GDM1 (cell line): ENCODE measurements at regions not wholly inside any gene's neighbourhood (a gene's known extent, or its start where the extent isn't known, plus 50 kb on each side); places are given as distances from the start of the nearest gene placed in this dataset.
"Not testable (repeated sequence)": the region's sequence is repeated elsewhere in the genome, so short reads cannot be mapped to it uniquely, and the experiment has no call there.

Experiments used
- DNase-seq: peaks from one replicate; lab custom pipeline; 2025; lab: John Stamatoyannopoulos, UW

GRCh38 chr18:60062831-60063230 is 163.0 kb downstream of the PMAIP1 start:
- DNase-seq, result not testable (repeated sequence)

- DNase-seq, result no peak
Observed at GRCh38 chr18:60062396-60062795, 162.6 kb downstream of the PMAIP1 start.

DNA sequence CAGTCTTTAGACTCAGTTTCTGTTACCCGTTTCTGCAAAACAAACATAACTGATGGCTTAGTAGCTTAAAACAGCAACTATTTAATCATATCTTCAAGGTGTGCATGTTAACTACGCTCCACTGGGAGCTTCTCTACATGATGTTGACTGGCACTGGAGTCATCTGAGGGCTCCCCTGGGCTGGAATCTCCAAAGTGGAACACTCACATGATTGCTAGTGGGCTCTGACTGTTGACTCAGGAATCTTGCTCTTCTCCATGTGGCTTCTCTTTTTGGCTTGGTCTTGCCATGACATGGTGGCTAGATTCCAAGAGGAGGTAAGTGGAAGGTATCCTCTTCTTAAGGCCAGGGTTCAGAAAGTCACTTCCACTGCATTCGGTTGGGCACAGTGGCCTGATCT is 160.8 kb downstream of the PMAIP1 start:
- DNase-seq, result no peak

DNA sequence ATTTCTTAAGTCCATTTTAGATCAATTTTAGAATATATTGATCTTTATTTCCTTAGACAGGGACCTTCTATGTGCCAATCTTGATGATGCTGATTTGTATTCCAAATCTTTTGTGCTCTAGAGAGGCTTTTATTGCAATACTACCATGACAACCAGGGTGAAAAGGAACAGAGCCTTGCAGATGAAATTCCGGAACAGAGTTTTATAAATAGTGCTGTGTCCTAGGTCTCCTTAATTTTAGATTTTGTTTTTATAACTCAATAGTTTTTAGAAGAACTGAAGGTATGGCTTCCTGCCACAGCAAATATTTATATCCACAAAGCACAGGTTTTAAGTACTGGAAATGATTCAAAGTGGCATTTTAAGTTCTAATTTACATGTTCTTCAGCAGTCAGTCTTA is 160.2 kb downstream of the PMAIP1 start:
- DNase-seq, result no peak

DNA sequence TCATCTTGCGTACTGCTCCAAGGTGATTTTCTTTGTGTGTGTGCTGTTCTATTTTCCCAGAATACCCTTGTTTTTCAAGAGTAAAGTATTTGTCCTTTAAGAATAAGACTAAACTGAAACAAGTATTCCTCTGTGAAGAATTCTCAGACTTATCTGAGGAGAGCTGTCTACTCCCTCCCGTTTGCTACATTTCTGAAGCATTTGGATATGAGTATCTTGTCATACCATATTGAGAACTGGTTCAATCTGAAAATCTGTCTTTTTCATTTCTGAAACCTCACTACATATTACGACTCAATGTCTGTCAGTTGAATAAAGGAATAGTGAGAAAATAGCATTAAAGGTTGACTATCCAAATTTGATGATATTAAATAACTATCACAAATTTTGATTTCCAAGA is 159.4 kb downstream of the PMAIP1 start:
- DNase-seq, result no peak

DNA sequence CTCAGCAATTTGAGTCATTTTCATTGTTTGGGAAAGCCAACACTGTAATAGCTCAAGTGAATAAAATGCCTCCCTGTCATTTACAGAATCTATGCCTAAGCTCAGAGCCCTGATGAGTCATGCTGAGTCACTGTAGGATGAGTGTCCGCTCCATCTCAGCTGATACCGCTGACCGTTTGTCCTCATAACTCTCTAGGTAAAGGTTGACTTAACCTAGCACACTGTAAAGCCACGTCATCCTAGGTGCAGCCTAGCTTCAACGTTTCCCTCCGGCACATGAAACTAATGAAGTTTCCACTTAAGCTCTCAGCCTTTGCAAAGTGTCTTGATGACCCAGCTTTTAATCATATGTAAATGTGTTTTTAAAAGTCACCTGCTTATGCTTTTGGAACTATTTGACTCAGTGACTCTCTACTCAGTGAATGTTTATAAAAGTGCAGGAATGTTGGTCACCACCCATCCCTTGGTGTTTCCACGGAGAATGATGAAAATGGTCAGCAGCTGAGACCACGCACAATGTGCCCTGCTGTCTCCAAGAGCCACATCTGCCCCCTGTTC is 154.0 kb downstream of the PMAIP1 start:
- DNase-seq, result no peak

GRCh38 chr18:60050821-60051220 is 151.0 kb downstream of the PMAIP1 start:
- DNase-seq, result no peak

DNA sequence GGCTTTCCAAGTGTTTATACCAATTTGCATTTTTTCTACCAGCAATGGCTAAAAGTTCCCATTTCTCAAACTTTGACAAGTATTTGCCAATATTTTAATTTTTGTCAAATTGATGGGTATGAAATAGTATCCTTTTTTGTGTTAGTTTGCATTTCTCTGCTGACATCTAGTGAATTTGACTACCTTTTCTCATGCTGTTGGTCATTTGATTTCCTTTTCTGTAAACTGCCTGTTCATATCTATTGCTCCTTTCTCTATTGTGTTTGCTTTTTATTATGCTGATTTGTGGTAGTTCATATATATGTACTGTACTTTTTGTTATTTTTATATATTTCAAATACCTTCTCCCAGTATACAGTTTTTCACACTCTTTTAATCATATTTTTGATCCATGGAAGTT is 149.4 kb downstream of the PMAIP1 start:
- DNase-seq, result no peak

GRCh38 chr18:60047556-60047955 is 147.8 kb downstream of the PMAIP1 start:
- DNase-seq, result no peak

- no peak for DNase-seq
Observed at GRCh38 chr18:60044290-60045006, 144.7 kb downstream of the PMAIP1 start.

DNA sequence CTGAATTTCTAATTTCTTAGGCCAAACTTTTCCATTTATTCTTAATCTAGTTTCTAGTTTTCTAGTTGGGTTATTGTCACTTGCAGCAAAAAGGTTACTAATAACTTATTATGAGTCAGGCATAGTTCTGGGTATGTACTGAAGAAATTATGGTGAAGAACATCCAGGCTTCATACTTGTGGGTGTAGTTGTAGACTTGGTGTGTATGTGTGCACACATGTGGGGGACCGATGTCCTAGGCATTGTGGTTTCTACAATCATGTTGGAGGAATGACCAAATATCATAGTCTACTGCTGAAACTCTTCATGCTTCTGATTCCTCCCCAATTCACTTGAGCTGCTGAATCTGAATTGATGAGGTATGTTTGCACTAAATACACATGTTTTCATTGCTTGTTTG is 141.2 kb downstream of the PMAIP1 start:
- no peak for DNase-seq

DNA sequence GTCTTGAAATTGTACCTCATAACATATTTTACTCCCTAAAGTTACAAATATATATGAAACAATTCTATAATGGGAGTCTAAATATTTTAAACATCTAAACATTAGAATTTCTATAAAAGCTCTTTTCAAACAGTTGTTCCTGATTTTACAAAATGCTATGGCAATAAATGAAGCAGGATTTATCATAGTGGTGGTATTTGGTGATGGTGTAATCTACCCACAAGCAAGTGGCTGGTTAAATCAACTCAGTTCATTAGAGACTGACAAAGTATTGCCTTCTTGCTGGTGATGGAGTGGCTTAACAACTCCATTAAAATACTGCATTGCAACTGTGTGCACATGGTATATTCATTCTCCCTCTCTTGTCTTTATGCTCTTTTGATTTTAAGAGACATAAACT is 138.9 kb downstream of the PMAIP1 start:
- DNase-seq, result no peak

DNA sequence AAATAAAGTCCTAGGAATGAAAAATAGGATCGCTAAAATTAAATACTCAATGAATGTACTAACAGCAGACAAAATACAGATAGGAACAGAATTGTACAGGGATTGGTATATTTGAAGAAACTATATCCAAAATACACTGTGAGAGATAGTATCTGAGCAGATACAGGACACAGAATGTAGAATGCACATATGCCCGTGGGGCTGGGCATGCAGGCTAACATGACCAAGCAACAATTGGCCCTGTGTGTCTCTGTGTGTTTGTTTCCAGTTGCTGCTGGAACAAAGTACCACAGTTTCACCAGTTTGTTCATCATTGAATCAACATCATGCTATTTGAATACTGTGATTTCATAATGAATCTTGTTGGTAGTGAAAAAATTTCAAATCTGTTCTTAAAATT is 127.6 kb downstream of the PMAIP1 start:
- DNase-seq, result no peak

GRCh38 chr18:60024857-60025256 is 125.1 kb downstream of the PMAIP1 start:
- no peak for DNase-seq

- no peak for DNase-seq
Observed at GRCh38 chr18:60024345-60024744, 124.5 kb downstream of the PMAIP1 start.

GRCh38 chr18:60022671-60023276 is 123.0 kb downstream of the PMAIP1 start:
- DNase-seq, result no peak

GRCh38 chr18:60021556-60021955 is 121.8 kb downstream of the PMAIP1 start:
- no peak for DNase-seq

GRCh38 chr18:60020107-60020925 is 120.5 kb downstream of the PMAIP1 start:
- no peak for DNase-seq

- DNase-seq, result no peak
Observed at GRCh38 chr18:60019463-60019840, 119.7 kb downstream of the PMAIP1 start.

DNA sequence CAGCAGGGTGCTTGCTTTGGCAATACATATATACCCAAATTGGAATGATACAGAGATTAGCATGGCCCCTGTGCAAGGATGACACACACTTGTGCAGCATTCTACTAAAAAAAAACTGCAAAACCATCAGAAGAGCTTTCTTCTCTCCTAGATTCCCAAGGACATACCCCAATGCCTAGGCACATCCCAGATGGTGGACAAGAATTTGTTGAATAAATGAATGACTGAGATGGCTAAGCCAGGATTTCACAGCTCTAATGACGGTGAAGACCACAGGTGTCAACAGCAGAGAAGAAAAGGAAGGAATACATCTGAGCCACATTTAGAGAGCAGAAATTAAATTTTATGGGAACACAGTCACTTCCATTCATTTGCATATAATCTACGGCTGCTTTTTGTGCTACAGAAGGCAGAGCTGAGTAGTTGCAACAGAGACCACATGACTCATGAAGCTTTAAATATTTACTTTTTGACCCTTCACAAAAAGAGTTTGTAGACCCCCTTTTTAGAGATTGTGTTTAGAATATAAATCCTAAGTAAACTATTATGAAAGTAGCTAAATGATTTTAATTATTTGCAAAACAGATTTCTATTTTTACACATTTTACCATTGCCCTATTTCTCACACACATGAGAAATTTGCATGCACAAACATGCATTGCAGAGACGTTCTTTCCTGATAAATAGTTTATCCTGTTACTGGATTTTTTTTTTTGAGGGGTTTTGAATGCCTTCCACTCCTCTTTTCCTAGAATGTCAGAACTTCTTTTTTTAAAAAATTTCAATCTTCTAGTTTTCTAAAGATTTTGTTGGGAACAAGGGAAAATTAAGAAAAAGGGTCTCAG is 119.0 kb downstream of the PMAIP1 start:
- no peak for DNase-seq

- DNase-seq, result not testable (repeated sequence)
Observed at GRCh38 chr18:60018134-60018533, 118.3 kb downstream of the PMAIP1 start.

DNA sequence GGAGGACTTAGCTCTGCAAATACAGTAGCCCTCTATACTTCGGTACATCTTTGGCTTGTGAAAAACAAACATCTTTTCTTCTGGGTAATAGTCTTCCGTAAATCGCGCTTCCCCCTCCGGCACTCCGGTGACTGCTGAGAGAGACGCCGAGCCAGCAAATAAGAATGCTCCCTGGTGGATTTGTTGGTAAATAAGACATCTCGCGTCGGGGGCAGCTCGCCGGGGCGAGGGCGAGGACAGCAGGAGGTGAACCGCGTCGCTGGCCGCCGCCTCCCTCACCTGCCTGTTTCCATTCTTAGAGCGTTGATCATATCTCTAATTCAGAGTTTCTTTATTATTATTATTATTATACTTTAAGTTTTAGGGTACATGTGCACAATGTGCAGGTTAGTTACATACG is 117.6 kb downstream of the PMAIP1 start:
- no peak for DNase-seq
